Neural cell (in vitro differentiated cells): ENCODE measurements at regions not wholly inside any gene's neighbourhood (a gene's known extent, or its start where the extent isn't known, plus 50 kb on each side); places are given as distances from the start of the nearest gene placed in this dataset.

Source experiments
- H2AFZ ChIP-seq: fragments of 200-600, 300-800 bp; sonication (generic), shearing (Covaris generic); 2 replicates; pipeline ENCODE4 v1.6.0; 2014; ENCODE audit warnings: low read depth, mild to moderate bottlenecking, antibody characterized with exemption, low read length, moderate library complexity
- H3F3A ChIP-seq: fragments of 200-600 bp; shearing (Covaris generic); 2 replicates; pipeline ENCODE4 v1.6.1; 2016; ENCODE audit warnings: mild to moderate bottlenecking, moderate library complexity, mixed read lengths, antibody characterized with exemption, low read length; ENCODE audit not compliant: insufficient read depth, poor library complexity, severe bottlenecking
- H3K27ac ChIP-seq: fragments of 200-600, 300-800 bp; sonication (generic), shearing (Covaris generic); 2 replicates; pipeline ENCODE4 v1.5.1; 2014; ENCODE audit warnings: mild to moderate bottlenecking, low read length, moderate library complexity
- H3K27me3 ChIP-seq: fragments of 300-800, 200-600 bp; sonication (generic), shearing (Covaris generic); 2 replicates; pipeline ENCODE4 v1.6.0; 2014; ENCODE audit warnings: mild to moderate bottlenecking, low read depth, low read length, moderate library complexity; ENCODE audit not compliant: insufficient read depth
- H3K36me3 ChIP-seq: fragments of 300-800, 200-600 bp; sonication (generic), shearing (Covaris generic); 2 replicates; pipeline ENCODE4 v1.5.1; 2014; ENCODE audit warnings: mild to moderate bottlenecking, antibody characterized with exemption, low read length, moderate library complexity; ENCODE audit not compliant: insufficient read depth
- H3K4me2 ChIP-seq: fragments of 300-800, 200-600 bp; sonication (generic), shearing (Covaris generic); 2 replicates; pipeline ENCODE4 v1.6.0; 2014; ENCODE audit warnings: mild to moderate bottlenecking, low read length
- H3K4me3 ChIP-seq: fragments of 300-800, 200-600 bp; sonication (generic), shearing (Covaris generic); 2 replicates; pipeline ENCODE4 v1.5.1; 2014; ENCODE audit warnings: mild to moderate bottlenecking, low read length, moderate library complexity
- H3K79me2 ChIP-seq: fragments of 200-600 bp; shearing (Covaris generic); replicated peaks from 2 replicates; pipeline ENCODE4 v1.6.0; 2014; ENCODE audit warnings: mild to moderate bottlenecking, low read length, moderate library complexity; ENCODE audit not compliant: insufficient read depth
- H3K9ac ChIP-seq: fragments of 300-800, 200-600 bp; sonication (generic), shearing (Covaris generic); 2 replicates; pipeline ENCODE4 v1.6.1; 2016; ENCODE audit warnings: mild to moderate bottlenecking, low read length, mixed read lengths
- H3K9me2 ChIP-seq: fragments of 200-600 bp; shearing (Covaris generic); 2 replicates; pipeline ENCODE4 v1.6.1; 2016; ENCODE audit warnings: mild to moderate bottlenecking, low read length, mixed read lengths; ENCODE audit not compliant: insufficient read depth
- H3K9me3 ChIP-seq: fragments of 200-600, 300-800 bp; sonication (generic), shearing (Covaris generic); 2 replicates; pipeline ENCODE4 v1.6.1; 2016; ENCODE audit warnings: mild to moderate bottlenecking, mixed run types, low read length, moderate library complexity, mixed read lengths
- H4K20me1 ChIP-seq: fragments of 200-600 bp; shearing (Covaris generic); 2 replicates; pipeline ENCODE4 v1.6.1; 2016; ENCODE audit warnings: mild to moderate bottlenecking, mixed run types; ENCODE audit not compliant: insufficient read depth
- CTCF ChIP-seq: fragments of 450-650 bp; IDR thresholded peaks from 2 replicates; pipeline ENCODE4 v1.5.1; 2014; ENCODE audit warnings: antibody characterized with exemption, mild to moderate bottlenecking, moderate library complexity; ENCODE audit not compliant: poor library complexity, severe bottlenecking
- EP300 ChIP-seq: fragments of 450-650 bp; conservative IDR thresholded peaks from 2 replicates; pipeline ENCODE4 v1.6.1; 2014; ENCODE audit warnings: antibody characterized with exemption, mild to moderate bottlenecking, moderate library complexity; ENCODE audit not compliant: poor library complexity, severe bottlenecking
- EZH2 ChIP-seq: fragments of 200-600, 300-800 bp; shearing (Covaris generic), sonication (generic); IDR thresholded peaks from 2 replicates; pipeline ENCODE4 v1.6.1; 2014; ENCODE audit warnings: antibody characterized with exemption, low read length, borderline replicate concordance, mild to moderate bottlenecking; ENCODE audit not compliant: insufficient read depth, poor library complexity, severe bottlenecking
- MXI1 ChIP-seq: fragments of 450-650 bp; conservative IDR thresholded peaks from 2 replicates; pipeline ENCODE4 v1.6.1; 2014; ENCODE audit warnings: antibody characterized with exemption, mild to moderate bottlenecking; ENCODE audit not compliant: poor library complexity, severe bottlenecking
- POLR2AphosphoS5 ChIP-seq: IDR thresholded peaks from 2 replicates; pipeline ENCODE4 v1.6.1; 2012
- RAD21 ChIP-seq: fragments of 450-650 bp; conservative IDR thresholded peaks from 2 replicates; pipeline ENCODE4 v1.6.1; 2014; ENCODE audit warnings: antibody characterized with exemption, mild to moderate bottlenecking, moderate library complexity
- SMC3 ChIP-seq: fragments of 450-650 bp; conservative IDR thresholded peaks from 2 replicates; pipeline ENCODE4 v1.6.1; 2014; ENCODE audit warnings: antibody characterized with exemption, mild to moderate bottlenecking, moderate library complexity; ENCODE audit not compliant: poor library complexity
- TAF1 ChIP-seq: IDR thresholded peaks from 2 replicates; pipeline ENCODE4 v1.6.1; 2012; ENCODE audit warnings: low read depth
- TF ChIP-seq, protein P1 (sequence below): IDR thresholded peaks from 2 replicates; pipeline ENCODE4 v1.6.1; 2012; ENCODE audit warnings: borderline replicate concordance

DNA sequence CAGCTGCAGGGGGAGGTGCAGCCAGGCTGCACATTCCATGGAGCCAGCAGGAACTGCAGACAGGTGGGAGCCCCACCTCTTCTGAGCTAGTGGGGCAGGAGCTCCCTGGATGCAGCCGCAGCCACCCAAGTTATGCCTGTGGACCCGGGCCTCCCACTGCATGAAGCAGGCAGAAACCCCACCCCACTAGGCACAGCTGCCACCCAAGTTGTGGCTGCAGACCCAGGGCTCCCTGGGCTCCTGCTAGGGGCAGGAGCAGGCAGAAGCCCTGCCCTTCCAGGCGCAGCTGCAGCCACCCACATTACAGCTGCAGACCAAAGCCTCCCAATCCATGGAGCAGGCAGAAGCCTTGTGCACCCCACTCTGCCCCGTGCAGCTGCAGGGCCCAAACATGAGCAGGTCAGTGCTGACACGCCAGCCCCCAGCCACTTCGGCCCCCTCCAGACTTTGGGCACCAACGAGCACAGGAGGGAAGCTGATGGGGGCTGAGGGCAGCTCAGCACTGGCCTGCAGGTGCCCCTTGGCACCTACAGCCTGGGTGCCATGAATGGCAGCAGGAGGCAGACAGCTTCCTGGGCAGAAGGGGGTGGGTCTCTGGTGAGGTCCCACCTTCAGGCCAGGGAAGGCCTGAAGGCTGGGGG lies 106.9 kb downstream of the C9orf50 start:
- Histone ChIP-seq H3F3A (no peaks in the 10 kb centered on the region), H3K27ac (no peak overlapping the region), H3K36me3 (no peaks in the 10 kb centered on the region), H3K27me3 (no peaks in the 10 kb centered on the region), H3K4me3 (no peak overlapping the region), H3K79me2 (no peaks in the 10 kb centered on the region), H3K9me3 (no peaks in the 10 kb centered on the region), H3K9me2 (no peaks in the 10 kb centered on the region), H2AFZ (no peak overlapping the region), H3K9ac (no peak overlapping the region), H3K4me2 (no peak overlapping the region), H4K20me1 (no peaks in the 10 kb centered on the region)
- TF ChIP-seq, protein P1, sequence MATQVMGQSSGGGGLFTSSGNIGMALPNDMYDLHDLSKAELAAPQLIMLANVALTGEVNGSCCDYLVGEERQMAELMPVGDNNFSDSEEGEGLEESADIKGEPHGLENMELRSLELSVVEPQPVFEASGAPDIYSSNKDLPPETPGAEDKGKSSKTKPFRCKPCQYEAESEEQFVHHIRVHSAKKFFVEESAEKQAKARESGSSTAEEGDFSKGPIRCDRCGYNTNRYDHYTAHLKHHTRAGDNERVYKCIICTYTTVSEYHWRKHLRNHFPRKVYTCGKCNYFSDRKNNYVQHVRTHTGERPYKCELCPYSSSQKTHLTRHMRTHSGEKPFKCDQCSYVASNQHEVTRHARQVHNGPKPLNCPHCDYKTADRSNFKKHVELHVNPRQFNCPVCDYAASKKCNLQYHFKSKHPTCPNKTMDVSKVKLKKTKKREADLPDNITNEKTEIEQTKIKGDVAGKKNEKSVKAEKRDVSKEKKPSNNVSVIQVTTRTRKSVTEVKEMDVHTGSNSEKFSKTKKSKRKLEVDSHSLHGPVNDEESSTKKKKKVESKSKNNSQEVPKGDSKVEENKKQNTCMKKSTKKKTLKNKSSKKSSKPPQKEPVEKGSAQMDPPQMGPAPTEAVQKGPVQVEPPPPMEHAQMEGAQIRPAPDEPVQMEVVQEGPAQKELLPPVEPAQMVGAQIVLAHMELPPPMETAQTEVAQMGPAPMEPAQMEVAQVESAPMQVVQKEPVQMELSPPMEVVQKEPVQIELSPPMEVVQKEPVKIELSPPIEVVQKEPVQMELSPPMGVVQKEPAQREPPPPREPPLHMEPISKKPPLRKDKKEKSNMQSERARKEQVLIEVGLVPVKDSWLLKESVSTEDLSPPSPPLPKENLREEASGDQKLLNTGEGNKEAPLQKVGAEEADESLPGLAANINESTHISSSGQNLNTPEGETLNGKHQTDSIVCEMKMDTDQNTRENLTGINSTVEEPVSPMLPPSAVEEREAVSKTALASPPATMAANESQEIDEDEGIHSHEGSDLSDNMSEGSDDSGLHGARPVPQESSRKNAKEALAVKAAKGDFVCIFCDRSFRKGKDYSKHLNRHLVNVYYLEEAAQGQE: no peak
- no peak for TF ChIP-seq EP300
- no peak for TF ChIP-seq EZH2
- TF ChIP-seq CTCF: no peak
- no peak for TF ChIP-seq MXI1
- TF ChIP-seq POLR2AphosphoS5: no peak
- no peak for TF ChIP-seq SMC3
- no peak for TF ChIP-seq RAD21
- no peak for TF ChIP-seq TAF1

DNA sequence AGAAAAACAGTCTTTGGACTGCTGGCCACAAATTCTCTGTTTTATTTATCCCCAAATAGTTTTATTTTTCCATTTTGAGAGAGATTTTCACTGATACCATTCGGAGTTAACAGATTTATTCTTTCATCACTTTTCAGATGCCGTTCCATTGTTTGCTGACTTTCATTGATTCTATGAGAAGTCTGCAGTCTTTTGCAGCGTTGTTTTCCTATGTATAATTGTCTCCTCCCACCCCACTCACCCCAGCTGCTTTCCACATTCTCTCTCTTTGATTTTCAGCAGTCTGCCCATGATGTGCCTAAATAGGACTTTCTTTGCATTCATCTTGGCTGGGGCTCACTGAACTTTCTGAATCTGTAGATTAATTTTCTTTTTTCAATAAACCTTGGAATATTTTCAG lies 107.6 kb downstream of the C9orf50 start:
- no peak overlapping the region for H3K9ac ChIP-seq

More for the DNA sequence above, 107.6 kb downstream of the C9orf50 start:
- Histone ChIP-seq H3K4me2 (no peak overlapping the region), H3K9me2 (no peaks in the 10 kb centered on the region), H3F3A (no peaks in the 10 kb centered on the region), H3K27ac (no peak overlapping the region), H4K20me1 (no peaks in the 10 kb centered on the region), H3K79me2 (no peaks in the 10 kb centered on the region), H3K9me3 (no peaks in the 10 kb centered on the region), H3K36me3 (no peaks in the 10 kb centered on the region), H2AFZ (no peak overlapping the region), H3K27me3 (no peaks in the 10 kb centered on the region), H3K4me3 (no peak overlapping the region)
- TF ChIP-seq, protein P1: no peak
- TF ChIP-seq CTCF: no peak
- TF ChIP-seq POLR2AphosphoS5: no peak
- TF ChIP-seq SMC3: no peak
- TF ChIP-seq RAD21: no peak
- TF ChIP-seq EZH2: no peak
- no peak for TF ChIP-seq MXI1
- TF ChIP-seq TAF1: no peak
- no peak for TF ChIP-seq EP300
